NCI-H1092 (cell line): ENCODE measurements at regions not wholly inside any gene's neighbourhood (a gene's known extent, or its start where the extent isn't known, plus 50 kb on each side); places are given as distances from the start of the nearest gene placed in this dataset.

Experiments
- DNase-seq: peaks from one replicate; lab custom pipeline; 2025; lab: John Stamatoyannopoulos, UW

- no peak for DNase-seq
These were observed 169.1 kb downstream of the GUCY2F start for GRCh38 chrX:109312757-109313156.

- DNase-seq = no peak
These were observed 171.9 kb downstream of the GUCY2F start for GRCh38 chrX:109310031-109310430.

- no peak for DNase-seq
These were observed 180.7 kb downstream of the GUCY2F start for GRCh38 chrX:109301177-109301576.

- no peak for DNase-seq
These were observed 181.5 kb downstream of the GUCY2F start for GRCh38 chrX:109300415-109300814.

- DNase-seq = no peak
These were observed 182.8 kb downstream of the GUCY2F start for GRCh38 chrX:109299091-109299490.

GRCh38 chrX:109294097-109294814 is 187.6 kb downstream of the GUCY2F start:
- DNase-seq = no peak

- DNase-seq = no peak
These were observed 198.0 kb downstream of the GUCY2F start for GRCh38 chrX:109283870-109284269.

GRCh38 chrX:109281483-109282275 is 200.2 kb downstream of the GUCY2F start:
- no peak for DNase-seq

GRCh38 chrX:109274806-109275205 is 207.1 kb downstream of the GUCY2F start:
- DNase-seq = no peak

- no peak for DNase-seq
These were observed 211.1 kb downstream of the GUCY2F start for GRCh38 chrX:109270580-109271484.

- DNase-seq = no peak
These were observed 213.5 kb downstream of the GUCY2F start for GRCh38 chrX:109268340-109268739.

GRCh38 chrX:109266034-109266433 is 215.9 kb downstream of the GUCY2F start:
- DNase-seq = no peak

GRCh38 chrX:109264878-109265277 is 217.0 kb downstream of the GUCY2F start:
- DNase-seq = no peak

GRCh38 chrX:109261279-109261678 is 220.6 kb downstream of the GUCY2F start:
- no peak for DNase-seq

- no peak for DNase-seq
These were observed 229.1 kb downstream of the GUCY2F start for GRCh38 chrX:109252789-109253188.

- no peak for DNase-seq
These were observed 263.1 kb downstream of the GUCY2F start for GRCh38 chrX:109218761-109219160.

GRCh38 chrX:109199726-109200125 is 282.2 kb downstream of the GUCY2F start:
- no peak for DNase-seq

- no peak for DNase-seq
These were observed 291.3 kb downstream of the GUCY2F start for GRCh38 chrX:109190542-109190941.

- DNase-seq = no peak
These were observed 294.3 kb downstream of the GUCY2F start for GRCh38 chrX:109187473-109188168.

GRCh38 chrX:109186939-109187338 is 294.9 kb downstream of the GUCY2F start:
- DNase-seq = no peak

GRCh38 chrX:109184506-109185139 is 297.3 kb downstream of the GUCY2F start:
- DNase-seq = no peak
